ENCODE measurements at regions not wholly inside any gene's neighbourhood (a gene's known extent, or its start where the extent isn't known, plus 50 kb on each side); places are given as distances from the start of the nearest gene placed in this dataset.

GRCh38 chr7:113698556-113699220 is 220.1 kb downstream of the PPP1R3A start:
- TF ChIP-seq CTCF (IDR thresholded peaks at IDR 0.05) (peak; percentile 59 to 84 (median 70)), POLR2A (IDR thresholded peaks at IDR 0.05) (no peak)
